HG03175 (cell line): ENCODE measurements at regions not wholly inside any gene's neighbourhood (a gene's known extent, or its start where the extent isn't known, plus 50 kb on each side); places are given as distances from the start of the nearest gene placed in this dataset.
"Not testable (repeated sequence)": the region's sequence is repeated elsewhere in the genome, so short reads cannot be mapped to it uniquely, and the experiment has no call there.

Source experiments
- ATAC-seq: cut with Tn5 transposase; IDR thresholded peaks from one replicate; pipeline ENCODE4 v1.9.1; 2021; ENCODE audit warnings: mild to moderate bottlenecking, moderate library complexity; ENCODE audit not compliant: unreplicated experiment

GRCh38 chr3:153266619-153267018, 104.6 kb downstream of the RAP2B start:
- no peak for ATAC-seq

- ATAC-seq, result no peak
These were observed 106.7 kb downstream of the RAP2B start for GRCh38 chr3:153268564-153269279.

DNA sequence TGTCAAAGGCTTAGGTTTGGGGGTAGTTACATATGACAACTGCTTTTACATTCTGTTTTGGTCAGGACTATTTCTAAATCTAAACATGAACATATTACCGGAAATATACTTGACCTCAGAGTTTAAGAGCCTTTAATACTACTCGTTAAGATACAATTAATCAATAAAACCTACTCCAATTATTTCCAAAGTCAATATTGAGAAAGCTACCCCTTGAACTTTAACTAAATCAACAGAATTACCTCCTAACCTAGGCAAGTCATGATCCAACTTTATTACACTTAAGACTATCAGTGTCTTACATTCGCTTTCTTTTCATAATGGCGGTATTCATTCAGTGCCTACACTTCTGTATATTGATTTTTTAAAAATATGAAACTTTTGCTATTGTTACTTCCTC, 107.7 kb downstream of the RAP2B start:
- no peak for ATAC-seq

DNA sequence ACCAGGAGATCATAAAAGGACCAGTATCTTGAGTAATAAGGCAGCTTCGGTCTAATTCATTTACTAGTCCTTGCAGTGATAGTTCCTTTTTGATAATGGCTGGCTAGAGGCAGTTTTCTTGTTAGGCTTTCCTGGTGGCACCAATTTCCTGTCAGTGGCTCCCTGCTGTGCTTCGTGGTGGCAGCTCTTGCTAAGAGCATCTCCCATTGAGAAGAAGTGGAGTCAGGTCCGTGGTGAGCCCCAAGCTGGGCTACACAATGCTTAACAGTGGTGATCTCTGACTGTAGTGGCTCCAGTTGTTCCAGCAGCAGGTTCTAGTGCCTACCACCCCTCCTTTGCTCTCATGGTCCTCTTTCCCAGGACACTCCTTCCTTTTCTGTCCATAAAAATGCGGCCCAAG, 111.2 kb downstream of the RAP2B start:
- no peak for ATAC-seq

DNA sequence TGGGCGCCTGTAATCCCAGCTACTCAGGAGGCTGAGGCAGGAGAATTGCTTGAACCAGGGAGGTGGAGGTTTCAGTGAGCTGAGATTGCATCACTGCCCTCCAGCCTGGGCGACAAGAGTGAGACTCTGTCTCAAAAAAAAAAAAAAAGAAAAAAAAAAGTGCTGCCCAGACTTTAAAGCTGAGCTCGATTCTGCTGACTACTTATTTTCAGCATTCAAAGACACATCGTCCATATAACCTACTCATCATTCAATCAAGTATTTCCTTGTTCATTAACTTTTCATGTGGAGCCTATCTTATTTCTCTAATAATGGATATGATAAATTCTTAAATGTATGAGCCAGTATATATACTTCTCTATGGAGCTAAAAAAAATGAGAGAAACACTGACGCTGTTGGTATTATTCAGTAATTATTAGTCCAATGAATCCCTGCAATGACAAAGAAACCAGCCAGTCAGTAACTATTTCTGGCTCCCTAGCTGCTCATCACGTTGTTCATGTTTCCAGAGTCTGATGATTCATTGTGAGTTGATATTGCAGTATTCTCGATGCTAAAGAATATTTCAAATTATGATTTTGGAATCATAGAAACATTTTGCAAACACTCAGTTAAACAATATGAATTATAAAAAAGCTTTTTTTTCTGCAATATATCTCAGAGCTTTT, 111.9 kb downstream of the RAP2B start:
- no peak for ATAC-seq

GRCh38 chr3:153274561-153274960, 112.5 kb downstream of the RAP2B start:
- ATAC-seq, result no peak

DNA sequence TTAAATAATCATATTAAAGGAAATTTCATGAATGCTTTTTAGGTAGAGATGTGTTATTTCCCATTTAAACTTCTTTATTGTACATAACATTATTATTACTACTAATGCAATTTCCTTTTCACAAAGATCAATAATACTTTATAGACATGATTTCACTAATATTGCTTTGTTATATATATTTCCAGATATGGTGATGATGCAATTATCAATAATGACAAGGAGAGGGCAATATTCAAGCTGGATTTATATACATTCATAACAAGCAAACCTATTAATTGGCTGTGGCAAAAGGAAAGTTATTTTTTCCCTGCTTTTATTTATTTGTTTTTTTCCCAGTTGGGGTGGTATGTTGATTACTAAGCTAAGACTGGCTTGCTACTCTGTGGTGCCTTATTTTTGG, 113.5 kb downstream of the RAP2B start:
- no peak for ATAC-seq

GRCh38 chr3:153277029-153277428, 115.0 kb downstream of the RAP2B start:
- ATAC-seq, result no peak

DNA sequence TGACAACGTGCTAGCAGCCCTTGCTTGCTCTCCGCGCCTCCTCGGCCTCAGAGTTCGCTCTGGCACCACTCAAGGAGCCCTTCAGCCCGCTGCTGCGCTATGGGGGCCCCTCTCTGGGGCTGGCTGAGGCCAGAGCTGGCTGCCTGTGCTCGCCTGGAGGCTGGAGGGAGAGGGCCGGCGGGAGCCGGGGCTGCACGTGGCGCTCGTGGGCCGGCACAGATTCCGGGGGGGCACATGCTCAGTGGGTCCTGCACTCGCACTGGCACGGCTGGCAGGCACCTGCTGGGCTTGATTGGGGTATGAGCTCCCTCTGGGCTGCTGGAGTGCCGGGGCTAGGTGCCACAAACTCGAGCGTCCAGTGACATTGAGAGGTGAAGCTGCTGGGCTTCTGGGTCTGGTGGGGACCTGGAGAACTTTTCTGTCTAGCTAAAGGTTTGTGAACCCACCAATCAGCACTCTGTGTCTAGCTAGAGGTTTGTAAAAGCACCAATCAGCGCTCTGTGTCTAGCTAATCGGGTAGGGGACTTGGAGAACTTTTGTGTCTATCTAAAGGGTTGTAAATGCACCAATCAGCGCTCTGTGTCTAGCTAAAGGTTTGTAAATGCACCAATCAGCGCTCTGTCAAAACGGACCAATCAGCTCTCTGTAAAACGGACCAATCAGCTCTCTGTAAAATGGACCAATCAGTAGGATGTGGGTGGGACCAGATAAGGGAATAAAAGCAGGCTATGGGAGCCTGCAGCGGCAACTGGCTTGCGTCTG, 119.4 kb downstream of the RAP2B start:
- not testable (repeated sequence) for ATAC-seq

GRCh38 chr3:153282355-153282754, 120.3 kb downstream of the RAP2B start:
- no peak for ATAC-seq

GRCh38 chr3:153284282-153284938, 122.4 kb downstream of the RAP2B start:
- ATAC-seq, result no peak

DNA sequence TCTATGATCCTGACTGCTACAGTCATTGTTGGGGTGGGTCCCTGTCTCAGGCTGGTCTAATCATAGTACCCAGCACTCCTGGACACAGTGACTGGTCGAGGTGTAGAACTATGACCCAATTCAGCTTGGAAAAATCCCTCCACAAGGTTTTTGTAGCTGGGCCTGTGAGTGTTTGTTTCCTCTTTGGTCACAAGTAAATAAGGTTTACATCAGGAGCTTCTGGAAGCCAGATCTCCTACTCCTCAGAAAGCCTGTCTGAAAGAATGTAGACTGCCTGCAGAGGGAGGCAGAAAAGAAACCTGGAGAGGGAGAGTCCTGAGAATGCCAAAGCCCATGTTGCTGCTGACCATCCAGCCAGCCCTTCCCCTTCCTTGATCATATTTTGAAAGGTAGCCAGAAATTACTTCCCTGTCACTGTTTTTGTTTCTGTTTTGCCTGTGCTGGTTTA, 123.2 kb downstream of the RAP2B start:
- ATAC-seq, result no peak

DNA sequence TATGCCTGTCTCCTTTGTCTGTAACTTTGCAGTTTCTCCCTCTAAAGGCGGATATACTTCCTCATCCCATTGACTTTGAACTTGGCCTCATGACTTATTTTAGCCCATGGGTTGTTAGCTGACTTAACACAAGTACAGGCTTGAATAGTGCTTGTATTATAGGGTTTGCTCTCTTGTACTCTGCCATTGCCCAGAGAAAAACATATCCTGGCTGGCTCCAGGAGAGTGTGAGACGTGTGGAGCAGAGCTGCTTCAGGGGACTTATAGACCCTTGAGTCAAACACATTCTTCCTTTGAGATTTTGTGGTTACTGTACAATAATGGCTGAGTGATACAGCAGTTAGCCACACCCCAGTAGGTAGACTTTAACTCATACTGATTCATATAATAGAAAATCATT, 124.0 kb downstream of the RAP2B start:
- ATAC-seq, result no peak

DNA sequence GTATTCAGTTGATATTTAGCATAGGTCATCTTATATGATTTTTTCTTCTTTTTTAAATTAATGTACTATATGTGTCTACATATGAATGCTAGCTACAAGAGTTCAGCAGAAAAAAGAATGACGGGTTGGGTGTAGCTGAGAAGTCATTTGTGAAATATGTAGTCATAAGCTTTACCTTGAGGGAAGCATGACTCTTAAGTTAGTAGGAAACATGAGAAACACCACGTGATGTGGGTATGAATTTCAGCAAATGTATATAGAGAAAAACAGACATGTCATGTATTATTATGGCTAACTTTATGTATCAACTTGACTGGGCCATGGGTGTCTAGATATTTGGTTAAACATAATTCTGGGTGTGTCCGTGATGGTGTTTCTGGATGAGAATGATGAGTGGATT, 125.0 kb downstream of the RAP2B start:
- ATAC-seq, result no peak

- ATAC-seq, result no peak
These were observed 127.3 kb downstream of the RAP2B start for GRCh38 chr3:153289334-153289808.

- ATAC-seq, result no peak
These were observed 128.4 kb downstream of the RAP2B start for GRCh38 chr3:153290268-153291015.

DNA sequence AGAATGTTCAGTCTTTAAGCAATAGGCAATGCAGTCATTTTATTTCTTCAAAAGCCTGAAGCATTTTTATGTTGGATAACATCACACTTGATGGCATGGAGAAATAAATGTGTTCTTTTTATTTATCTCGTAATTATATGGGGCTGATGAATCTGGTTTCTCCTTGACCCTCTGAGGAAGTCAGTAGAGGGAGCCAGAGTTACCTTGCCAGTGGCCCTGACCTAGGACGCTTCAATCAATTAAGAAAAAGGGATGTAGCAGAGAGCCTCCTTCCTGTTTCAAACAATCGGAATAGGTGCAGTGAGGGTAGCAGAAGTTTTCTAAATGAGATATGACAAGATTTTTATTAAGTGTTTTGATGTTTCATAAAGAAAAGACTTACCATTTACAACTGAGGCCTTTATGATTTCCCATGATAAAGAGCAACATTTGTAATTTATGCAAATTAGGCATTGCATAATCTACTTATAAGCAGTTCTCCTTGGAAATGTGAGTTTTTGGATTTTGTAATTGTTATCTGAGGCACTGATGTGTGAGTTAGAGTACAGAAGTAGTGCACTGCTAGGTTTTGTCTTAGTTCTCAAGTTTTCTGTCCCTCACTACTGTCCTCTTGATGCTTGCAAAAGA, 129.1 kb downstream of the RAP2B start:
- ATAC-seq, result no peak

DNA sequence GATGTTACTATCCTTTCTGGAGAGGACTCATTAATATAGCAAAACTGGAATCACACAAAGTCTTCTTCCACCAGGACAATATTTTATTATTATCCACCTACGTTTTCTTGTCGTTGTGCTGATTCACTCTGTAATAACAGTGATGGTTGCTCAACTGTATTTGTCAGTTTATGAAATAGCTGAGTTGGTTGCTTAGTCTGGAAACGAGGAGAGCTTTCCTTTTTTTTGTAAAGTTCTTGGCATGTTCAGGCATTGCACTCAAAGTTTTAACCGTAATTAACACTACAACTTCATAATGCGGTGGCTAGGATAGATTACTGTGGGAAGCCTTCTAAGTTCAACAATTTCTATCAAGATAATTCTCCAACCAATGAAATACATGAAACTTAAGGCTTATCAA, 131.2 kb downstream of the RAP2B start:
- no peak for ATAC-seq

- no peak for ATAC-seq
These were observed 133.9 kb downstream of the RAP2B start for GRCh38 chr3:153295901-153296300.

- ATAC-seq, result no peak
These were observed 143.2 kb downstream of the RAP2B start for GRCh38 chr3:153305189-153305588.
